Esophagus squamous epithelium (tissue), 4 donors: ENCODE measurements at regions not wholly inside any gene's neighbourhood (a gene's known extent, or its start where the extent isn't known, plus 50 kb on each side); places are given as distances from the start of the nearest gene placed in this dataset.

Experiments used
- CTCF ChIP-seq, 6 experiments: fragments of 450-650 bp in 4 of 6; fragments of 200-600 bp in 2 of 6; sonication (generic) in 2 of 6; IDR thresholded peaks; one replicate each; pipeline ENCODE4 v1.5.1; 2016 to 2019; ENCODE audit warnings: antibody characterized with exemption in 6 of 6, mild to moderate bottlenecking in 4 of 6, moderate library complexity in 4 of 6
- POLR2A ChIP-seq, 4 donors: fragments of 450-650 bp; IDR thresholded peaks; one replicate each; pipeline ENCODE4 v1.6.1; 2017; ENCODE audit warnings: antibody characterized with exemption in 4 of 4, mild to moderate bottlenecking in 4 of 4, moderate library complexity in 3 of 4

GRCh38 chr14:42459171-42459685 is 852.6 kb downstream of the LRFN5 start:
- TF ChIP-seq CTCF (IDR thresholded peaks at IDR 0.05) (no peak), POLR2A (IDR thresholded peaks at IDR 0.05) (no peak)
